Suprapubic skin (tissue), 4 donors: ENCODE measurements at regions not wholly inside any gene's neighbourhood (a gene's known extent, or its start where the extent isn't known, plus 50 kb on each side); places are given as distances from the start of the nearest gene placed in this dataset.

Experiments used
- DNase-seq, 2 donors: peaks; one replicate each; pipeline ENCODE4 v3.0.0-alpha.2; 2019; ENCODE audit warnings: low spot score in 2 of 2
- H3K27ac ChIP-seq: fragments of 200-600 bp; sonication (generic); one replicate; pipeline ENCODE4 v1.5.1; 2019
- H3K27me3 ChIP-seq: fragments of 200-600 bp; sonication (generic); one replicate; pipeline ENCODE4 v1.5.1; 2019
- H3K36me3 ChIP-seq: fragments of 200-600 bp; sonication (generic); one replicate; pipeline ENCODE4 v1.5.1; 2019
- H3K4me1 ChIP-seq: fragments of 200-600 bp; sonication (generic); one replicate; pipeline ENCODE4 v1.5.1; 2019
- H3K4me3 ChIP-seq: fragments of 200-600 bp; sonication (generic); one replicate; pipeline ENCODE4 v1.5.1; 2019; ENCODE audit warnings: mild to moderate bottlenecking
- H3K9me3 ChIP-seq: fragments of 200-600 bp; sonication (generic); one replicate; pipeline ENCODE4 v1.5.1; 2019
- EP300 ChIP-seq: sonication (generic); formaldehyde crosslinking; IDR thresholded peaks from one replicate; pipeline ENCODE4 v1.6.1; 2017; ENCODE audit warnings: antibody characterized with exemption
- POLR2A ChIP-seq, 2 donors: fragments of 450-650 bp; IDR thresholded peaks; one replicate each; pipeline ENCODE4 v1.6.1; 2017; ENCODE audit warnings: antibody characterized with exemption in 2 of 2, mild to moderate bottlenecking in 2 of 2, moderate library complexity in 2 of 2
- POLR2AphosphoS5 ChIP-seq, 3 donors: sonication (generic); formaldehyde crosslinking; IDR thresholded peaks; one replicate each; pipeline ENCODE4 v1.6.1; 2017; ENCODE audit warnings: antibody characterized with exemption in 3 of 3
- WGBS: methylation state at CpG from one replicate; pipeline ENCODE4 v1.1.5; 2018; 5-methylcytosine and 5-hydroxymethylcytosine counted together
- TF ChIP-seq, protein P1 (sequence below), 2 donors: fragments of 200-600 bp in 1 of 2; fragments of 450-650 bp in 1 of 2; sonication (generic) in 1 of 2; IDR thresholded peaks; one replicate each; pipeline ENCODE4 v1.5.1; 2016 to 2019; ENCODE audit warnings: antibody characterized with exemption in 2 of 2, mild to moderate bottlenecking in 1 of 2, moderate library complexity in 1 of 2

DNA sequence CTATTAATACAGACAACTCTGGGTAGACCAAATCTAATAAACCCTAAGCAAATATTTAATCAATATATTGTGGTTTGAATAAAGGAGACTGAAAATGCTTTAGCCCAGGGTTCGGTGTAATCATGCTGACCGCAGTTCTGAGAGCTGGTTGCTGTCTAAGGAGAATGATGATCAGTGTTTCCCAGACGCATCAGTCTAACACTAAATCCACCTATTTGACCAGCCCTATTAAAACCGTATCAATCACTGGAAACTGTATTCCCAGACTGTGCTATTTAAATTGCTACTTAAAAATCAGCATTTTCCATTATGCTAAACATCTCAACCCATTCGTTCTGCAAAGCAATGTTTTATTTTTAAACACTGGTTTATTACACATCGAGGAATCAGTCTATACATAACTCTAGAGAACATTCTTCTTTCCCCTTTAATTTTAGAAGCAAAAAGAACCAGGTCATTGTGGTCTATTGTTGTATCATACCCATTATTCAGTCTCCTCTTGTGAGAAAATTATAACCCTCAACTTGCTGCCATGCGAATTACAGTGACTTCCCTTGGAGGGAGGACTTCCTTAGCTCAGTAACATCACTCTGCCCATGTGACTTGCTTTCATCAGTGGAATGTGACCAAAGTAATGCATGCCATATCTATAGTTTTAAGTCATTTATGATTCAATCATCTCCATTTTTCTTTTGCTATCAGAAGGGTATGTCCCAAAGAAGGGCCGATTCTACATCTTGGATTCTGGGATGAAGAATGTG lies 515.2 kb upstream of the JAG1 start:
- DNase-seq = no peak
- no peaks in the 10 kb centered on the region for H3K27me3 ChIP-seq
- H3K4me1 ChIP-seq = no peaks in the 10 kb centered on the region
- no peak overlapping the region for H3K27ac ChIP-seq
- WGBS = 89% methylated on average over 8 of the region's 8 CpGs
- H3K9me3 ChIP-seq = no peaks in the 10 kb centered on the region
- H3K4me3 ChIP-seq = no peak overlapping the region
- TF ChIP-seq EP300 = no peak
- TF ChIP-seq POLR2A (IDR thresholded peaks at IDR 0.05) = no peak
- TF ChIP-seq POLR2AphosphoS5 (IDR thresholded peaks at IDR 0.05) = no peak
- TF ChIP-seq, protein P1, sequence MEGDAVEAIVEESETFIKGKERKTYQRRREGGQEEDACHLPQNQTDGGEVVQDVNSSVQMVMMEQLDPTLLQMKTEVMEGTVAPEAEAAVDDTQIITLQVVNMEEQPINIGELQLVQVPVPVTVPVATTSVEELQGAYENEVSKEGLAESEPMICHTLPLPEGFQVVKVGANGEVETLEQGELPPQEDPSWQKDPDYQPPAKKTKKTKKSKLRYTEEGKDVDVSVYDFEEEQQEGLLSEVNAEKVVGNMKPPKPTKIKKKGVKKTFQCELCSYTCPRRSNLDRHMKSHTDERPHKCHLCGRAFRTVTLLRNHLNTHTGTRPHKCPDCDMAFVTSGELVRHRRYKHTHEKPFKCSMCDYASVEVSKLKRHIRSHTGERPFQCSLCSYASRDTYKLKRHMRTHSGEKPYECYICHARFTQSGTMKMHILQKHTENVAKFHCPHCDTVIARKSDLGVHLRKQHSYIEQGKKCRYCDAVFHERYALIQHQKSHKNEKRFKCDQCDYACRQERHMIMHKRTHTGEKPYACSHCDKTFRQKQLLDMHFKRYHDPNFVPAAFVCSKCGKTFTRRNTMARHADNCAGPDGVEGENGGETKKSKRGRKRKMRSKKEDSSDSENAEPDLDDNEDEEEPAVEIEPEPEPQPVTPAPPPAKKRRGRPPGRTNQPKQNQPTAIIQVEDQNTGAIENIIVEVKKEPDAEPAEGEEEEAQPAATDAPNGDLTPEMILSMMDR (IDR thresholded peaks at IDR 0.05) = no peak
- no peaks in the 10 kb centered on the region for H3K36me3 ChIP-seq

DNA sequence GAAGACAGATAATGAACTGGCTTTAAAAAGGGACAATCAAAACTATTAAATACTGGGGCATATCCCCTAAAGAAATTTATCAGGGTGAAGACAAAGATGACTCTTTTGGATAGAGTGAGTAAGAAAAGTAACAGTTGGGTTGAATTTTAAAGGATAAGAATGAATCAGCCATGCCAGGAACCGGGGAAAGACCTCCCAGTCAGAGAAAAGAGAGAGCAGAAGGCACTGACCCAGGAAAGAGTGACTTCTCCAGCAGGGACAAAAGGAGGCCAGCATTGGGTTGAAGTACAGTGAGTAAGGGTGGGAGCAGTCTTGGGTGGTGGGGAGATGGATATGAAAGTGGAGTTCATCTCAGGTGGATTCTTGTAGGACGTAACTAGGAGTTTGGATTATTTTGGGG lies 516.9 kb upstream of the JAG1 start:
- peaks cover 8% of the 10 kb centered on the region for H3K4me1 ChIP-seq
- H3K4me3 ChIP-seq = no peak overlapping the region
- no peaks in the 10 kb centered on the region for H3K27me3 ChIP-seq
- no peaks in the 10 kb centered on the region for H3K9me3 ChIP-seq
- 80% methylated on average over 2 of the region's 2 CpGs for WGBS
- no peak overlapping the region for H3K27ac ChIP-seq
- TF ChIP-seq POLR2A (IDR thresholded peaks at IDR 0.05) (no peak), POLR2AphosphoS5 (IDR thresholded peaks at IDR 0.05) (no peak), EP300 (no peak)
- TF ChIP-seq, protein P1 (IDR thresholded peaks at IDR 0.05) = no peak
- DNase-seq = no peak
- no peaks in the 10 kb centered on the region for H3K36me3 ChIP-seq

GRCh38 chr20:11192106-11192505 lies 518.3 kb upstream of the JAG1 start:
- H3K9me3 ChIP-seq = no peaks in the 10 kb centered on the region
- no peak for DNase-seq
- WGBS = 100% methylated on average over 1 of the region's 1 CpG
- no peak overlapping the region for H3K4me3 ChIP-seq
- H3K27ac ChIP-seq = no peak overlapping the region
- peaks cover 19% of the 10 kb centered on the region for H3K4me1 ChIP-seq
- no peak for TF ChIP-seq POLR2A (IDR thresholded peaks at IDR 0.05)
- no peaks in the 10 kb centered on the region for H3K36me3 ChIP-seq
- no peaks in the 10 kb centered on the region for H3K27me3 ChIP-seq

GRCh38 chr20:11193241-11193640 lies 519.4 kb upstream of the JAG1 start:
- Histone ChIP-seq H3K27me3 (no peaks in the 10 kb centered on the region), H3K4me3 (no peak overlapping the region), H3K4me1 (peaks cover 19% of the 10 kb centered on the region), H3K27ac (no peak overlapping the region), H3K36me3 (no peaks in the 10 kb centered on the region), H3K9me3 (no peaks in the 10 kb centered on the region)
- TF ChIP-seq POLR2A (IDR thresholded peaks at IDR 0.05) (no peak), POLR2AphosphoS5 (IDR thresholded peaks at IDR 0.05) (no peak), EP300 (no peak)
- TF ChIP-seq, protein P1 (IDR thresholded peaks at IDR 0.05) = no peak
- DNase-seq = no peak

DNA sequence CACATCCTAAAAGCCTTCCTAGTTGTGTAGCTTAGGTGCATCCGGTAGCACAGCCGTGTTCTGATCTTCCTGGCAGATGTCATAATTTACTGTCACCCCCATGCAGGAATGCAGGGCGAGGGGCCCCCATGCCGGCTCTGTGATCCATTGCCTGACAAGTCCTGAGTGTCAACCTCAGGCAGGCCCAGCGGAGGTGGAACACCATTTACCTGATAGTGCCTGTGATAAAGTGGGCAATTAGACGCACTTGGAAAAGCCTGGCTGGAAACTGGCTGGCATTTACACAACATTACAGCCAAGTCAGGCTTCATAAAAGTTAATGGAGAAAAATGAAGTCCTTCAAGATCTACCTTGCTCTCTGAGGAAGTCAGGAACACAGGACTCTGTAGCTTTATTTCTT lies 521.4 kb upstream of the JAG1 start:
- Histone ChIP-seq H3K4me3 (no peak overlapping the region), H3K4me1 (peaks cover 19% of the 10 kb centered on the region), H3K9me3 (no peaks in the 10 kb centered on the region), H3K27ac (no peak overlapping the region), H3K27me3 (no peaks in the 10 kb centered on the region), H3K36me3 (no peaks in the 10 kb centered on the region)
- 83% methylated on average over 5 of the region's 6 CpGs for WGBS
- TF ChIP-seq, protein P1 (IDR thresholded peaks at IDR 0.05) = no peak
- no peak for DNase-seq
